ENCODE measurements at regions not wholly inside any gene's neighbourhood (a gene's known extent, or its start where the extent isn't known, plus 50 kb on each side); places are given as distances from the start of the nearest gene placed in this dataset.

- TF ChIP-seq ZNF660 (tag by site-specific recombination; IDR thresholded peaks at IDR 0.05): no peak
- TF ChIP-seq PRDM4 (tag by site-specific recombination; IDR thresholded peaks at IDR 0.05): no peak
- no peak for TF ChIP-seq SP2 (tag by site-specific recombination; IDR thresholded peaks at IDR 0.05)
- no peak for TF ChIP-seq CTCF (tag by site-specific recombination; IDR thresholded peaks at IDR 0.05)
- TF ChIP-seq, protein P1, sequence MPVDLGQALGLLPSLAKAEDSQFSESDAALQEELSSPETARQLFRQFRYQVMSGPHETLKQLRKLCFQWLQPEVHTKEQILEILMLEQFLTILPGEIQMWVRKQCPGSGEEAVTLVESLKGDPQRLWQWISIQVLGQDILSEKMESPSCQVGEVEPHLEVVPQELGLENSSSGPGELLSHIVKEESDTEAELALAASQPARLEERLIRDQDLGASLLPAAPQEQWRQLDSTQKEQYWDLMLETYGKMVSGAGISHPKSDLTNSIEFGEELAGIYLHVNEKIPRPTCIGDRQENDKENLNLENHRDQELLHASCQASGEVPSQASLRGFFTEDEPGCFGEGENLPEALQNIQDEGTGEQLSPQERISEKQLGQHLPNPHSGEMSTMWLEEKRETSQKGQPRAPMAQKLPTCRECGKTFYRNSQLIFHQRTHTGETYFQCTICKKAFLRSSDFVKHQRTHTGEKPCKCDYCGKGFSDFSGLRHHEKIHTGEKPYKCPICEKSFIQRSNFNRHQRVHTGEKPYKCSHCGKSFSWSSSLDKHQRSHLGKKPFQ (tag by site-specific recombination; IDR thresholded peaks at IDR 0.05): no peak
- no peak for TF ChIP-seq KLF9 (tag by site-specific recombination; IDR thresholded peaks at IDR 0.05; ENCODE audit: low read depth)
- TF ChIP-seq ZNF530 (tag by site-specific recombination; IDR thresholded peaks at IDR 0.05; ENCODE audit: low read depth): no peak
- no peak for TF ChIP-seq SCRT2 (tag by site-specific recombination; IDR thresholded peaks at IDR 0.05)
- TF ChIP-seq ZFP37 (tag by site-specific recombination; IDR thresholded peaks at IDR 0.05): no peak
- no peak for TF ChIP-seq PBX3 (CRISPR knock-in tag; IDR thresholded peaks at IDR 0.05)
Observed at GRCh38 chr7:68674826-68675225, 923.4 kb upstream of the AUTS2 start.

Data from HEK293 (cell line).